ENCODE measurements at regions not wholly inside any gene's neighbourhood (a gene's known extent, or its start where the extent isn't known, plus 50 kb on each side); places are given as distances from the start of the nearest gene placed in this dataset.
A peak's percentile ranks its signal among the peaks of the same experiment; 100 is the strongest.
"Not testable (repeated sequence)": the region's sequence is repeated elsewhere in the genome, so short reads cannot be mapped to it uniquely, and the experiment has no call there.

DNA sequence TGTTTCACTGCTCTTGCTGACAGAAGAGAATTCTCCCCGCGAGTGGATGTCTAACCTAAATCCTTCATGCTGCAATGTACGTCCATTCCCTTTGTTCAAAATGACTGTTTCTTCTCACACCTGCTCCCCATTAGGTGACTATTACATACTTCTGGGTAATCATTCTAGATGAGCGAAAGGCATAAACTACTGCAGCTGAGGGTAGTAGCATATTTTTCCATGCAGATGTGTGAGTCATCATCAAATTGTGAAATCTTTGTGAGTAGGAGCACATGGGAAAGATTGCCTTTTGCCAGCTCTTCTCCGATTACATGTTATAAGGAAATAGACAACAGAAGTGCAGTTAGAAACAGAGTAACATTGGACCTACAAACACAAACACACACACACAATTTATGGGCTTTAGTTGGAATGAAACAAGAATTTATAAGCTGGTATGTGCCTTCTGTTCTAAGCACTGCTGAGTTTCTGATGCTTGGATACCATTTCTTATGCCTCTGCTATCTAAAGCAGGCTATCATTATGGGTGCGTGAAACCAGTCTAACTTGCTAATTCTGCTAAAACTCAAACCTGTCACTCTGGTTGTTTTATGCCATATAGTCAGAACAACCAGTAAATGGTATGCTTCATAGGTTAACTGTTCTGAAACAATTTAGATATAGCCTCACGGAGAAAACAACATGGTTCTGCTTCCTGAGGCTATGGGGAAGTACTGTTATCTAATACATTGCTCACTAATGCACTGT is 346.9 kb upstream of the PSMD7 start:
- TF ChIP-seq, protein P1, sequence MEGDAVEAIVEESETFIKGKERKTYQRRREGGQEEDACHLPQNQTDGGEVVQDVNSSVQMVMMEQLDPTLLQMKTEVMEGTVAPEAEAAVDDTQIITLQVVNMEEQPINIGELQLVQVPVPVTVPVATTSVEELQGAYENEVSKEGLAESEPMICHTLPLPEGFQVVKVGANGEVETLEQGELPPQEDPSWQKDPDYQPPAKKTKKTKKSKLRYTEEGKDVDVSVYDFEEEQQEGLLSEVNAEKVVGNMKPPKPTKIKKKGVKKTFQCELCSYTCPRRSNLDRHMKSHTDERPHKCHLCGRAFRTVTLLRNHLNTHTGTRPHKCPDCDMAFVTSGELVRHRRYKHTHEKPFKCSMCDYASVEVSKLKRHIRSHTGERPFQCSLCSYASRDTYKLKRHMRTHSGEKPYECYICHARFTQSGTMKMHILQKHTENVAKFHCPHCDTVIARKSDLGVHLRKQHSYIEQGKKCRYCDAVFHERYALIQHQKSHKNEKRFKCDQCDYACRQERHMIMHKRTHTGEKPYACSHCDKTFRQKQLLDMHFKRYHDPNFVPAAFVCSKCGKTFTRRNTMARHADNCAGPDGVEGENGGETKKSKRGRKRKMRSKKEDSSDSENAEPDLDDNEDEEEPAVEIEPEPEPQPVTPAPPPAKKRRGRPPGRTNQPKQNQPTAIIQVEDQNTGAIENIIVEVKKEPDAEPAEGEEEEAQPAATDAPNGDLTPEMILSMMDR (IDR thresholded peaks at IDR 0.05; ENCODE audit: insufficient read depth, low read length, severe bottlenecking), result no peak
- no peak for FAIRE-seq
- H3K27me3 ChIP-seq (ENCODE audit: control insufficient read depth, insufficient read depth, low read length), result no peaks in the 10 kb centered on the region
- DNase-seq (ENCODE audit: low read depth), result peak; percentile 83
- no peaks in the 10 kb centered on the region for H3K36me3 ChIP-seq (ENCODE audit: control insufficient read depth, insufficient read depth, low read length)
- H3K4me3 ChIP-seq (ENCODE audit: low read depth, low read length), result no peak overlapping the region

DNA sequence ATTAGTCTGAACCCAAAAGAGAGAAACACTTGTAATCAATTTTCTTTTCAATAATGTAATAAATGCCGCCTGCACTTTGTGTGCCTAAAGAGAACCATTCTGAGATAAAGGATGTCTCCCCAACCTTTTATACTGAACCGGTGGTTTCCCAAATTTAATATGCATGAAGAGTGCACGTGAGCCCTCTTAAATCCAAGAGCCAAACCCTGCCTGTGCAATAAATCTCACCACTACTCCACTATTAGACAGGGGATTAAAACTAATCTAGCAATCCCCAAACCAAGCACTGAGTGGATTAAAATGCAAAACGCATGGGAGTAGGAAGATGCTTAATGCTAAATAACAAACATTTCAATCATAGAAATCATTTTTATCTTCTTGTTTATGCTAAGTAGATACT is 351.0 kb upstream of the PSMD7 start:
- DNase-seq (ENCODE audit: low read depth) (no peak), FAIRE-seq (no peak)
- H3K27me3 ChIP-seq (ENCODE audit: control insufficient read depth, insufficient read depth, low read length), result no peaks in the 10 kb centered on the region
- TF ChIP-seq, protein P1 (IDR thresholded peaks at IDR 0.05; ENCODE audit: insufficient read depth, low read length, severe bottlenecking), result no peak
- H3K4me3 ChIP-seq (ENCODE audit: low read depth, low read length), result no peak overlapping the region
- no peaks in the 10 kb centered on the region for H3K36me3 ChIP-seq (ENCODE audit: control insufficient read depth, insufficient read depth, low read length)

DNA sequence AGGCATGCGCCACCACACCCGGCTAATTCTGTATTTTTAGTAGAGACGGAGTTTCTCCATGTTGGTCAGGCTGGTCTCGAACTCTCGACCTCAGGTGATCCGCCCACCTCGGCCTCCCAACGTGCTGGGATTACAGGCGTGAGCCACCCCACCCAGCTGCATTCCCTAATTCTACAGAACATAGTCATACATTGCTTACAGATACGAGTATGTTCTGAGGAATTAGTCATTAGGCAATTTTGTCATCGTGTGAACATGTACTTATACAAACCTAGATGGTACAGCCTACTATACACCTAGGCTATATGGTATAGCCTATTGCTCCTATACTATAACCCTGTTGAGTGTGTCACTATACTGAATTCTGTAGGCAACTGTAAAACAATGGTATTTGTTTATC is 353.4 kb upstream of the PSMD7 start:
- not testable (repeated sequence) for DNase-seq (ENCODE audit: low read depth); H3K36me3 ChIP-seq (ENCODE audit: control insufficient read depth, insufficient read depth, low read length); FAIRE-seq; H3K4me3 ChIP-seq (ENCODE audit: low read depth, low read length); H3K27me3 ChIP-seq (ENCODE audit: control insufficient read depth, insufficient read depth, low read length)

DNA sequence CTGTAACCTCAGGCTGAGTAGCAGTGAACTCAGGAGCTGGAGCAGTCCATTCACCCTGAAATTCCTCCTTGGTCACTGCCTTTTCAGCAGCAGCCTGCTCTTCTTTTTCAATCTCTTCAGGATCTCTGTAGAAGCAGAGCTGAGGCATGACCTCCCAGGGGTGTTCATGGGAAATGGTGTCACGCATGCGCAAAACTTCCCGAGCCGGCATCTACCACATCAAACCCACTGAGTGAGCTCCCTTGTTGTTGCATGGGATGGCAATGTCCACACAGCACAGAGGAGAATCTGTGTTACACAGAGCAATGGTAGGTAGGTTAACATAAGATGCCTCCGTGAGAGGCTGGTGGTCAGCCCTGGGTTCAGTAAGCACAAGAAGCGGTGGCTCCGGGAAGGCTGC is 355.8 kb upstream of the PSMD7 start:
- not testable (repeated sequence) for H3K4me3 ChIP-seq (ENCODE audit: low read depth, low read length); DNase-seq (ENCODE audit: low read depth); H3K36me3 ChIP-seq (ENCODE audit: control insufficient read depth, insufficient read depth, low read length); FAIRE-seq; H3K27me3 ChIP-seq (ENCODE audit: control insufficient read depth, insufficient read depth, low read length)

DNA sequence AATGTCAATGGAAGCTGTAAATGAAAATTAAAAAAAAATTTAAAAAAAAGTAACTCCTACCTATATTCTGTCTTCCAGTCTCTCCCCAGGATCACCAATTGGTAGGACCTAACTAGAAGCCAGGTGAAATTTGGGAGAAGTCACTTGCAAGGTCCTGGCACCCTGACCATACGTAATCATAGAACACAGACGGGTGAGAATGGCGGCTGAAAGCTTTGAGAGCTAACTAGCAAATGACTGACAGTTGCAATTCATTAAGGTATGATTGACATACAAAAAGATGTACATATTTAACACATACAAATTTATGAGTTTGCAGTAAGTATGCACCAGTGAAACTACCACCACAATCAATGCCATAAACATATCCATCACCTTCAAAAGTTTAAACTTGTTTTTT is 372.7 kb upstream of the PSMD7 start:
- no peak overlapping the region for H3K4me3 ChIP-seq (ENCODE audit: low read depth, low read length)
- no peak for DNase-seq (ENCODE audit: low read depth)
- no peaks in the 10 kb centered on the region for H3K27me3 ChIP-seq (ENCODE audit: control insufficient read depth, insufficient read depth, low read length)
- no peak for FAIRE-seq
- no peaks in the 10 kb centered on the region for H3K36me3 ChIP-seq (ENCODE audit: control insufficient read depth, insufficient read depth, low read length)
- TF ChIP-seq, protein P1 (IDR thresholded peaks at IDR 0.05; ENCODE audit: insufficient read depth, low read length, severe bottlenecking), result no peak

DNA sequence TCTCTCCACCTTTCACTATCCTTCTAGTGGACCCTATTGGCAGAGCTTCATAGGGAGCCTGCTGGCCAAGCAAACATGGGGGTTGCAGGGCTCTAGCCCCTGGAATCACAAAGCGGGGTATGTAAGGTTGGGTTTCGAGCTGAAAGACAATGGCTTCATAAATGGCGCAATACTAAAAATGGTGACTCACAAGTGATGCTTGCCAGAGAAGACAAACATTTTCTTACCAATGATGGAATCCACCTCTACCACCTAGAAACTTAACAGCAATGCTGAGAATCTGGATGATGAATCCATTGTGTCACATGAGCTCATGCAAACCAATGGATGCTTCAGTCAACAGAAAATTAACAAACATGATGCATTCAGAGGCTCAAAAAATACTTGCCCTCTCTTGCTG is 375.3 kb upstream of the PSMD7 start:
- Histone ChIP-seq H3K4me3 (ENCODE audit: low read depth, low read length) (no peak overlapping the region), H3K27me3 (ENCODE audit: control insufficient read depth, insufficient read depth, low read length) (no peaks in the 10 kb centered on the region), H3K36me3 (ENCODE audit: control insufficient read depth, insufficient read depth, low read length) (no peaks in the 10 kb centered on the region)
- TF ChIP-seq, protein P1 (IDR thresholded peaks at IDR 0.05; ENCODE audit: insufficient read depth, low read length, severe bottlenecking), result no peak
- no peak for FAIRE-seq
- no peak for DNase-seq (ENCODE audit: low read depth)
